ENCODE measurements at regions not wholly inside any gene's neighbourhood (a gene's known extent, or its start where the extent isn't known, plus 50 kb on each side); places are given as distances from the start of the nearest gene placed in this dataset.
A peak's percentile ranks its signal among the peaks of the same experiment; 100 is the strongest.

DNA sequence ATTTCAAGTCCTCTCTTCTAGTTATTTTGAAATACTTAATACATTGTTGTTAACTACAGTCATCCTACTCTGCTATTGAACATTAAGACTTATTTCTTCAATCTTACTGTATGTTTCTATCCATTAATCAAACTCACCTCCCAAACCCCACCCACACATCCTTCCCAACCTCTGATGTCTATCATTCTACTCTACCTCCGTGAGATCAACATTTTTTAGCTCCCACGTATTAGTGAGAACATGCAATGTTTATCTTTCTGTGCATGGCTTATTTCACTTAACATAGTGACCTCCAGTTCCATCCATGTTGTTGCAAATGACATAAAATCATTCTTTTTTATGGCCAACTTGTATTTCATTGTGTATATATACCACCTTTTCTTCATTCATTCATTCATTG, 236.6 kb upstream of the CTNNB1 start:
- DNase-seq, result no peak

DNA sequence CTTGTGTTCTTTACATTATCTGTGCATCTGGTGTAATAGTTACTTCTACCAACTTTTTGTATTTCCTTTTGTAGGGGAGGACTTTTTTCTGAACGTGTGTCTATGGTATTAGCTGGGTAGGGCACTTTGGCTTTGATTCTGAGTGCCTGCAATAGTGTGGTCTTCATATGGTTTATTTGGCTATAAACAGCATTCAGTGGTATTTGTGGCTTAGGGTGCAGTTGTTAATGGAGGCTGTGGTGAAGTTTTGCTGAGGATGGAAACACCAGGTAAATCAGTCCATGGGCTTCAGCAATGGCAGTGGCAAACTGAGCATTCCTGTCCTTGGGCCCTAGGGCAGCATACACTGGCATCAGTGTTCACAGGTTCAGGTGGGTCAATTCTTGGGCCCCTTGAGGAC, 230.6 kb upstream of the CTNNB1 start:
- DNase-seq, result no peak

GRCh38 chr3:40969341-40969740, 230.0 kb upstream of the CTNNB1 start:
- no peak for DNase-seq

DNA sequence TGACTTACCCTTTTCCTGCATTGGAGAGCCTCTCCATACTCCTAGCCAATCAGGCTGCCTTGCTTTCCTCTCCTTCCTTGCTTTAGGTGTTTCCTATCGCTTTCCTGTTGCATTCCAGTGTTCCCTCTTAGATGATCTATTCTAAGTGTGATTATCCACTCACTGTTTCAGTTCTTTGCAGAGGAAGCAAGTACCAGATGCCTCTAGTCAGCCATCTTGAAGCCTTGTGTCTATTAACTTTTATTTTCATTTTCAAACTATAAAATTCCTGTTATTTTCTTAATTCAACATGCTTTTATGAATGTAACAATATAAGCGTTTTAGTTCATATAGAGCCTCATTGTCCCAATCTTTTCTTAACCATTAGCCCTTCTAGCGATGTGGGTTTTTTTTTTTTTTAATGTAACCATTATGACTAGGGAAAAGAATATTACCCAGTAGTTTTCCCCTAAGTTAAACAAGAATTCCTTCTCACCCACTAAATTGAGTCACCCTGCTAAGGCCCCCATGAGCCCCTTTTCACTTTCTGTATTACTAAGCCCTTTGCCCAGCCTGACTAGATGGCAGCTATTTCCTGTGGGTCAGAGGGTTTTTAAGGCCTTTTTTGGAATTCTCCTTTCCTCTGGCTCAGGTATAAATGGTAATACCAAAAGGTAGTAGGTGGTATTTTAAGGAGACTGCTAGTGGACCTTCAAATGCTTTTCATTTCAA, 229.4 kb upstream of the CTNNB1 start:
- DNase-seq, result no peak

GRCh38 chr3:40971191-40972168, 227.8 kb upstream of the CTNNB1 start:
- peak; percentile 26 for DNase-seq

DNA sequence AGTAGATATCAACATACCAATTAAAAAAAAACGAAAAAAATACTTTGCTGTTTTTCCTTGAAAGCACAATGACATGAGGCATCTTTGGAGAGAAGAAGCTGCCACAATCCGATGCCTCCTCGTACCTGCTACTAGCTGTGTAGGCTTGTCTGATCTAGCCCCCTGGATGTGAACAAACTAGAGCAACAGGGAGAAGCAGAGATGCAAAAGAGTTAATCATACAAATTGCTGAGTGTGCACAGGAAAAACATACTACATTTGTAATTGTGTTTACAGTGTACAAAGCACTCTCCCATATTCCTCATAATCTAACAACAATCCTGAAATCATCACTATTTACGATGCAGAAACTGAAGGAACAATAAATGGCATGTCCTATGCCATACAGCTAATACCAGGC, 227.0 kb upstream of the CTNNB1 start:
- DNase-seq, result no peak

DNA sequence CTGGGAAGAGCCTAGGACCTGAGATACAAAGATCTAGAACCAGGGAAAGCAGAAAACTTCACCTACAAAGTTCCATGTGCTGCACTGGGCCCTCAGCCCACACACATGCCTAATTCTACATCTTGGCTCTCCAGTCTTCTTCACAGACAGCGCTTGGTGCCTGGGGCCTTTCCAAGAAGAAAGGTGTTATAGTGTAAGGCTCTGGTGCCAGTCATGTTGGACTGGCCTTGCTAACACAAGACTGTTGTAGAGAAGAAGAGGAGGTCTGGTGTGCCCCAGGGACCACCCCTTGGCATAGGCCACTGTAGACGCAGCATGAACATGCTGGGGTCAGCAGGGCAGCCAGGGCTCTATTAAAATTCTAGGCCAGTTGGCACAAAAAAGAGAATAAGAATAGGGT, 226.2 kb upstream of the CTNNB1 start:
- no peak for DNase-seq

- DNase-seq, result no peak
Observed at GRCh38 chr3:40975711-40976121, 223.6 kb upstream of the CTNNB1 start.

DNA sequence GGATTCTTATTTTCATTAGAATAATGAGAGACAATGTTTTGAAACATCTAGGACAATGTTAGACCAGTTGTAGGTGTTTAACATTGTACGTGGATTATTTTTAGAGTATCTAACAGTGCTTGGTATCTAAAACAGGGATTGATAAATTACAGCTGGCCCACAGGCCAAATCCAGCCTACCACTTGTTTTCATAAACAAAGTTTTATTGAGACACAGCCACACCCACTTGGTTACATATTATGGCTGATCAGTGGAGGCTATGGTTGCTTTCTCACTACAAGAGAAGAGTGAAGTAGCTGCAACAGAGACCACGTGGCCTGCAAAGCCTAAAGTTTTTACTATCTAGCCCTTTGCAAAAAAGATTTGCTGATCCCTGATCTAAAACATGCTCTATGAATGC, 223.1 kb upstream of the CTNNB1 start:
- no peak for DNase-seq

DNA sequence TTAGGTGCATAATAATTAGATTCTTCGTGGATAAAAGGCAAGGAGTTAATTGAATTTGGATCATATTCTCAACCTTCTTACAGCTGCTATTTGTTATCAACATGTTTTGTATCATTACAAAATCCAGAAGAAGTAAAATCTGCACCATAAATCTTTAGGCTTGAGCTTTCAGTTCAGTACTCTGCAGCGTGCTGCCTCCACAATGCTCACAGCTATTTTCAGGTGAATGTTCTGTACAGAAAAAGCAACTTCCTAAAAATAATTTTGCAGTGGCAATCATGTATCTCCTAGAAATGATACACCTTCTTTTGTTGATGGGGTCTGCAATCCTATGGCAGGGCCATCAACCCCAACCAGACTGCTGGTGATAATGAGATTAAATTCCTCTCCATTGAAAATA, 220.9 kb upstream of the CTNNB1 start:
- no peak for DNase-seq

GRCh38 chr3:40979962-40980361, 219.3 kb upstream of the CTNNB1 start:
- no peak for DNase-seq

DNA sequence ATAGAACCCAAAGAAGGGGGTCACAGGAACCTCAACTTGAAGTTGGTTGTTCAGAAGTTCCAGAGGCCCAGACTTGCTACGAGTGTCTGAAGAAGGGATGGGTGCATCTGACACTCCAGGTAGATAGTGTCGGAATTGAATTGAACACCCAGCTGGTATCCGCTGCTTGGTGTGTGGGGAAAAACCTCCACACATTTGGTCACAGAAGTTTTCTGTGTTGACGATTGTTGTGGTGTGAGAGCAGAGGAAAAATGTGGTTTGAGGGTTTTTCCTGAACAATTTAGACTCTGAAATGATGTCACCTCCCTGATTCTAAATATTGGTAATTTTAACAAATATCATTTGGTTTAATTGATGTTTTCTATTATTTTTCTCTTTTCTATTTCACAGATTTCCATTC, 218.8 kb upstream of the CTNNB1 start:
- no peak for DNase-seq

GRCh38 chr3:40985195-40985594, 214.1 kb upstream of the CTNNB1 start:
- no peak for DNase-seq

- no peak for DNase-seq
Observed at GRCh38 chr3:40988468-40988867, 210.8 kb upstream of the CTNNB1 start.

GRCh38 chr3:40989141-40990061, 209.9 kb upstream of the CTNNB1 start:
- no peak for DNase-seq

DNA sequence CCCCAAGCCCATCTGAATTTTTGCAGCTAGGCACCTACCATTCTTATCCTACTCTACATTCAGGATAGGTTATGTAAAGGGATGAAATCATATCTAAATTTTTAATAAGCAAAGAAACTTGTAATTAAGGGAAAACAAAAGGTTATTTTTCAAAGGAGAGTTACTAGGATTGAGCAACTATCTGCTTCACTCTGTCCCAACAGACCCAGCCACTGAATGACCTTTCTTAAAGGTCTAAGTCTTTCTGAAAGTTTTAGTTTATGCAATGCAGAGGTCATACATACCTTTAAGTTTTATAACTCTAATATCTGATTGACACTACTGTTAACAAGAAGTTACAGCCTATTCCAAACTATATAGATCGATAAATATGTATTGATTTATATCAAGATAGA, 209.2 kb upstream of the CTNNB1 start:
- no peak for DNase-seq

- DNase-seq, result no peak
Observed at GRCh38 chr3:40992023-40992422, 207.3 kb upstream of the CTNNB1 start.

GRCh38 chr3:40994611-40995010, 204.7 kb upstream of the CTNNB1 start:
- DNase-seq, result no peak

GRCh38 chr3:40995271-40995670, 204.0 kb upstream of the CTNNB1 start:
- no peak for DNase-seq

- DNase-seq, result no peak
Observed at GRCh38 chr3:40996382-40996781, 202.9 kb upstream of the CTNNB1 start.

DNA sequence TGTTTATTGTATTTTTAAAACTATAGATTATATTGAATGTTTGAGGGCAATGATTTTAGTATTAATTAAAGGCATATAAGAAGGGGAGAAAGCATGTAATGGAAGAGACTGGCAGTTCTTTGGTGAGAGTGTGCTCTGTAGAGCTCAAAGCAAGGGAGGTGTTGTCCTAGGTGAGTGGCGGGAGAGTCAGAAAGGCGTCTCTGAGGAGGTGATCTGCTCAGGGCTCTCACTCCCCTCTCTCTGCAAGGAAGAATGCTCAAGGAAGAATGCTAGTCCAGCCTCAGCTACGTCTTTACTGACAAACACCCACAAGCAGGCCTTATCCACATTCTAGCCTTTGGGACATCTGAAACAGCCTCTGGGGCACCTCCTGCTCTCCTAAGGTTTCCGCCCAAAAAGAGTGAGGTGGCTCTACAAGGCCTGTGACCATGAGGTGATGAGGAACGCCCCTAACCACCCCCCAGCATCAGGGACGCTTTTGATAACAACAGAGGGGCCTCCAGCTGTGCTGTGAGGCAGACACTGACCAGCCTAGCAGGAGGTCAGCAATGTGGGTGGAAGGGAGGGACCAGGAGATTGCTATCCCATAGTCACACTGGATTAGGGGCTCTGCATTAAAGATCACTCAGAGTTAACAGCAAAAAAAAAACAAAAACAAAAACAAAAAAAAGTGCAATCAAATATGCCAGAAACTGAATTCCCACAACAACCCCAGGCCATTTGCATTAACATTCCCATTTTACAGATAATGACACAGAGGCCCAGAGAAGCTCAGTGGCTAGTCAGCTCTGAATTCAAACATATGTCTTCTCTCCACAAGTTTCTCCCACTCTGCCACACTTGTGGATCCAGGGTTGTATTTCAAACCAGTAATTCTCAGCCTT, 202.2 kb upstream of the CTNNB1 start:
- DNase-seq, result no peak
